Large intestine (tissue), 3 donors: ENCODE measurements at regions not wholly inside any gene's neighbourhood (a gene's known extent, or its start where the extent isn't known, plus 50 kb on each side); places are given as distances from the start of the nearest gene placed in this dataset.

Experiments
- DNase-seq, 2 donors: peaks; one replicate each; pipeline versions ENCODE4 v3.0.0 to v3.0.0-alpha.2; 2013
- H3K27ac ChIP-seq: one replicate; pipeline ENCODE4 v1.5.1; 2013; ENCODE audit warnings: low read length
- H3K27me3 ChIP-seq: 2 replicates; pipeline ENCODE4 v1.6.1; 2013; ENCODE audit warnings: low read length; ENCODE audit not compliant: control insufficient read depth, insufficient read depth
- H3K36me3 ChIP-seq: 2 replicates; pipeline ENCODE4 v1.6.1; 2013; ENCODE audit warnings: low read length; ENCODE audit not compliant: control insufficient read depth, insufficient read depth
- H3K4me1 ChIP-seq: one replicate; pipeline ENCODE4 v1.6.1; 2013; ENCODE audit warnings: low read length; ENCODE audit not compliant: control insufficient read depth, insufficient read depth
- H3K4me3 ChIP-seq: one replicate; pipeline ENCODE4 v1.5.1; 2013; ENCODE audit warnings: low read length
- H3K9me3 ChIP-seq: one replicate; pipeline ENCODE4 v1.6.1; 2013; ENCODE audit warnings: mild to moderate bottlenecking, low read depth, low read length, moderate library complexity; ENCODE audit not compliant: control insufficient read depth
- WGBS: methylation state at CpG from one replicate; pipeline ENCODE4 v1.1.5; 2013; ENCODE audit warnings: low lambda C conversion rate; ENCODE audit not compliant: insufficient coverage; 5-methylcytosine and 5-hydroxymethylcytosine counted together

- Histone ChIP-seq H3K27me3 (peaks cover 2% of the 10 kb centered on the region), H3K27ac (no peak overlapping the region), H3K9me3 (no peaks in the 10 kb centered on the region), H3K36me3 (no peaks in the 10 kb centered on the region), H3K4me1 (no peaks in the 10 kb centered on the region), H3K4me3 (no peak overlapping the region)
- WGBS: 100% methylated on average over 1 of the region's 8 CpGs
- no peak for DNase-seq
Measured at GRCh38 chr20:21002486-21002885, 103.7 kb downstream of the LINC00237 start.

- no peak for DNase-seq
- H3K9me3 ChIP-seq: no peaks in the 10 kb centered on the region
- H3K27me3 ChIP-seq: peaks cover 4% of the 10 kb centered on the region
- no peak overlapping the region for H3K4me3 ChIP-seq
- H3K4me1 ChIP-seq: no peaks in the 10 kb centered on the region
- H3K27ac ChIP-seq: no peak overlapping the region
- WGBS: no CpG with 5 or more reads among the region's 12 CpGs
- no peaks in the 10 kb centered on the region for H3K36me3 ChIP-seq
Measured at GRCh38 chr20:20993372-20993771, 112.8 kb downstream of the LINC00237 start.

GRCh38 chr20:20992686-20993360, 113.3 kb downstream of the LINC00237 start:
- Histone ChIP-seq H3K36me3 (no peaks in the 10 kb centered on the region), H3K27ac (no peak overlapping the region), H3K4me1 (no peaks in the 10 kb centered on the region), H3K9me3 (no peaks in the 10 kb centered on the region), H3K4me3 (no peak overlapping the region), H3K27me3 (peaks cover 4% of the 10 kb centered on the region)
- DNase-seq: no peak
- WGBS: 100% methylated on average over 1 of the region's 15 CpGs

- H3K27me3 ChIP-seq: peaks cover 4% of the 10 kb centered on the region
- DNase-seq: no peak
- H3K9me3 ChIP-seq: no peaks in the 10 kb centered on the region
- no peaks in the 10 kb centered on the region for H3K36me3 ChIP-seq
- H3K4me3 ChIP-seq: no peak overlapping the region
- H3K27ac ChIP-seq: no peak overlapping the region
- no peaks in the 10 kb centered on the region for H3K4me1 ChIP-seq
- 95% methylated on average over 6 of the region's 7 CpGs for WGBS
Measured at GRCh38 chr20:20992277-20992676, 113.9 kb downstream of the LINC00237 start.

GRCh38 chr20:20989081-20989480, 117.1 kb downstream of the LINC00237 start:
- WGBS: 75% methylated on average over 2 of the region's 3 CpGs
- Histone ChIP-seq H3K9me3 (no peaks in the 10 kb centered on the region), H3K4me3 (no peak overlapping the region), H3K27ac (no peak overlapping the region), H3K4me1 (no peaks in the 10 kb centered on the region), H3K36me3 (no peaks in the 10 kb centered on the region), H3K27me3 (peaks cover 4% of the 10 kb centered on the region)
- no peak for DNase-seq

GRCh38 chr20:20979934-20980333, 126.2 kb downstream of the LINC00237 start:
- no peaks in the 10 kb centered on the region for H3K27me3 ChIP-seq
- H3K4me3 ChIP-seq: no peak overlapping the region
- DNase-seq: no peak
- no peaks in the 10 kb centered on the region for H3K4me1 ChIP-seq
- no peaks in the 10 kb centered on the region for H3K9me3 ChIP-seq
- H3K27ac ChIP-seq: no peak overlapping the region
- H3K36me3 ChIP-seq: no peaks in the 10 kb centered on the region

- WGBS: 100% methylated on average over 1 of the region's 5 CpGs
- no peaks in the 10 kb centered on the region for H3K36me3 ChIP-seq
Measured at GRCh38 chr20:20977786-20978185, 128.4 kb downstream of the LINC00237 start.

GRCh38 chr20:20972490-20972889, 133.7 kb downstream of the LINC00237 start:
- DNase-seq: no peak
- no CpG with 5 or more reads among the region's 1 CpG for WGBS
- Histone ChIP-seq H3K4me3 (no peak overlapping the region), H3K4me1 (no peaks in the 10 kb centered on the region), H3K36me3 (no peaks in the 10 kb centered on the region), H3K27me3 (no peaks in the 10 kb centered on the region), H3K9me3 (no peaks in the 10 kb centered on the region), H3K27ac (no peak overlapping the region)

More at GRCh38 chr20:20977786-20978185, 128.4 kb downstream of the LINC00237 start:
- DNase-seq: no peak
- no peak overlapping the region for H3K27ac ChIP-seq
- no peak overlapping the region for H3K4me3 ChIP-seq
- no peaks in the 10 kb centered on the region for H3K9me3 ChIP-seq
- no peaks in the 10 kb centered on the region for H3K27me3 ChIP-seq
- H3K4me1 ChIP-seq: no peaks in the 10 kb centered on the region

- no peaks in the 10 kb centered on the region for H3K9me3 ChIP-seq
- WGBS: 63% methylated on average over 3 of the region's 6 CpGs
- DNase-seq: no peak
- H3K27ac ChIP-seq: no peak overlapping the region
- no peaks in the 10 kb centered on the region for H3K27me3 ChIP-seq
- no peak overlapping the region for H3K4me3 ChIP-seq
- H3K36me3 ChIP-seq: no peaks in the 10 kb centered on the region
- H3K4me1 ChIP-seq: no peaks in the 10 kb centered on the region
Measured at GRCh38 chr20:20971810-20972209, 134.3 kb downstream of the LINC00237 start.

- WGBS: no CpG with 5 or more reads among the region's 3 CpGs
- H3K27ac ChIP-seq: no peak overlapping the region
Measured at GRCh38 chr20:20970841-20971240, 135.3 kb downstream of the LINC00237 start.

GRCh38 chr20:20969701-20970280, 136.4 kb downstream of the LINC00237 start:
- WGBS: 82% methylated on average over 2 of the region's 13 CpGs
- Histone ChIP-seq H3K27me3 (no peaks in the 10 kb centered on the region), H3K9me3 (no peaks in the 10 kb centered on the region), H3K4me3 (no peak overlapping the region), H3K27ac (no peak overlapping the region), H3K4me1 (no peaks in the 10 kb centered on the region), H3K36me3 (no peaks in the 10 kb centered on the region)
- DNase-seq: no peak

More at GRCh38 chr20:20970841-20971240, 135.3 kb downstream of the LINC00237 start:
- DNase-seq: no peak
- Histone ChIP-seq H3K4me3 (no peak overlapping the region), H3K4me1 (no peaks in the 10 kb centered on the region), H3K27me3 (no peaks in the 10 kb centered on the region), H3K36me3 (no peaks in the 10 kb centered on the region), H3K9me3 (no peaks in the 10 kb centered on the region)
